Type B pancreatic cell (in vitro differentiated cells): ENCODE measurements at regions not wholly inside any gene's neighbourhood (a gene's known extent, or its start where the extent isn't known, plus 50 kb on each side); places are given as distances from the start of the nearest gene placed in this dataset.
"Not testable (repeated sequence)": the region's sequence is repeated elsewhere in the genome, so short reads cannot be mapped to it uniquely, and the experiment has no call there.

Experiments used
- DNase-seq: peaks from one replicate; pipeline ENCODE4 v3.0.0; 2021; ENCODE audit warnings: mixed read lengths; ENCODE audit not compliant: unreplicated experiment; ENCODE audit errors: extremely low spot score
- H3K27ac Mint-ChIP-seq: 2 replicates; pipeline ENCODE4 v1.8.0; 2021; ENCODE audit warnings: mild to moderate bottlenecking, mixed read lengths
- H3K27me3 Mint-ChIP-seq: 2 replicates; pipeline ENCODE4 v1.8.0; 2021; ENCODE audit warnings: mixed read lengths
- H3K36me3 Mint-ChIP-seq: 2 replicates; pipeline ENCODE4 v1.8.0; 2021; ENCODE audit warnings: mixed read lengths
- H3K4me1 Mint-ChIP-seq: one replicate; pipeline ENCODE4 v1.8.0; 2021; ENCODE audit warnings: mixed read lengths; ENCODE audit not compliant: unreplicated experiment
- H3K4me3 Mint-ChIP-seq: 2 replicates; pipeline ENCODE4 v1.8.0; 2021; ENCODE audit warnings: mild to moderate bottlenecking, mixed read lengths
- H3K9me3 Mint-ChIP-seq: 2 replicates; pipeline ENCODE4 v1.8.0; 2021; ENCODE audit warnings: mixed read lengths
- CTCF ChIP-seq: fragments of 200-600 bp; sonication (generic); conservative IDR thresholded peaks from 2 replicates; pipeline ENCODE4 v1.5.0; 2021; ENCODE audit warnings: antibody characterized with exemption, mild to moderate bottlenecking

- no peaks in the 10 kb centered on the region for H3K4me1 Mint-ChIP-seq
- no peak for TF ChIP-seq CTCF
- H3K27me3 Mint-ChIP-seq = no peaks in the 10 kb centered on the region
- no peak overlapping the region for H3K4me3 Mint-ChIP-seq
- DNase-seq = no peak
- no peaks in the 10 kb centered on the region for H3K36me3 Mint-ChIP-seq
- no peaks in the 10 kb centered on the region for H3K9me3 Mint-ChIP-seq
- no peak overlapping the region for H3K27ac Mint-ChIP-seq
Measured at GRCh38 chr5:156208271-156208670, 118.7 kb upstream of the SGCD start.

GRCh38 chr5:156218367-156219158 lies 108.4 kb upstream of the SGCD start:
- no peak overlapping the region for H3K4me3 Mint-ChIP-seq
- no peak overlapping the region for H3K27ac Mint-ChIP-seq
- H3K36me3 Mint-ChIP-seq = no peaks in the 10 kb centered on the region
- peaks cover 5% of the 10 kb centered on the region for H3K9me3 Mint-ChIP-seq
- H3K4me1 Mint-ChIP-seq = no peaks in the 10 kb centered on the region
- TF ChIP-seq CTCF = no peak
- DNase-seq = no peak
- H3K27me3 Mint-ChIP-seq = no peaks in the 10 kb centered on the region

- no peaks in the 10 kb centered on the region for H3K36me3 Mint-ChIP-seq
- H3K4me1 Mint-ChIP-seq = no peaks in the 10 kb centered on the region
- no peaks in the 10 kb centered on the region for H3K27me3 Mint-ChIP-seq
- DNase-seq = no peak
- peaks cover 5% of the 10 kb centered on the region for H3K9me3 Mint-ChIP-seq
- no peak overlapping the region for H3K27ac Mint-ChIP-seq
- no peak for TF ChIP-seq CTCF
- H3K4me3 Mint-ChIP-seq = no peak overlapping the region
Measured at GRCh38 chr5:156219483-156220005, 107.4 kb upstream of the SGCD start.

GRCh38 chr5:156221816-156222215 lies 105.1 kb upstream of the SGCD start:
- TF ChIP-seq CTCF = no peak
- Mint-ChIP-seq H3K36me3 (no peaks in the 10 kb centered on the region), H3K4me1 (no peaks in the 10 kb centered on the region), H3K4me3 (no peak overlapping the region), H3K27me3 (no peaks in the 10 kb centered on the region), H3K27ac (no peak overlapping the region), H3K9me3 (no peaks in the 10 kb centered on the region)
- no peak for DNase-seq

- no peaks in the 10 kb centered on the region for H3K36me3 Mint-ChIP-seq
- no peaks in the 10 kb centered on the region for H3K9me3 Mint-ChIP-seq
- no peak overlapping the region for H3K4me3 Mint-ChIP-seq
- TF ChIP-seq CTCF = no peak
- no peak for DNase-seq
- no peaks in the 10 kb centered on the region for H3K27me3 Mint-ChIP-seq
- no peaks in the 10 kb centered on the region for H3K4me1 Mint-ChIP-seq
- H3K27ac Mint-ChIP-seq = no peak overlapping the region
Measured at GRCh38 chr5:156223547-156223946, 103.4 kb upstream of the SGCD start.

- not testable (repeated sequence) for H3K27me3 Mint-ChIP-seq, H3K4me1 Mint-ChIP-seq, DNase-seq, H3K9me3 Mint-ChIP-seq, H3K36me3 Mint-ChIP-seq, H3K27ac Mint-ChIP-seq, H3K4me3 Mint-ChIP-seq
Measured at GRCh38 chr5:156226485-156226884, 100.5 kb upstream of the SGCD start.
